Gastrocnemius medialis (tissue), 4 donors: ENCODE measurements at regions not wholly inside any gene's neighbourhood (a gene's known extent, or its start where the extent isn't known, plus 50 kb on each side); places are given as distances from the start of the nearest gene placed in this dataset.

Experiments used
- POLR2A ChIP-seq, 2 donors: fragments of 450-650 bp; IDR thresholded peaks; one replicate each; pipeline ENCODE4 v1.6.1; 2017; ENCODE audit warnings: antibody characterized with exemption in 2 of 2, mild to moderate bottlenecking in 2 of 2, moderate library complexity in 2 of 2
- TF ChIP-seq, protein P1 (sequence below), 5 experiments: fragments of 450-650 bp in 3 of 5; fragments of 200-600 bp in 2 of 5; sonication (generic) in 2 of 5; IDR thresholded peaks in 4 of 5; conservative IDR thresholded peaks in 1 of 5; 1 replicate in 4 of 5; 2 replicates in 1 of 5; pipeline ENCODE4 v1.5.1; 2016 to 2019; ENCODE audit warnings: antibody characterized with exemption in 5 of 5, mild to moderate bottlenecking in 3 of 5, moderate library complexity in 3 of 5

DNA sequence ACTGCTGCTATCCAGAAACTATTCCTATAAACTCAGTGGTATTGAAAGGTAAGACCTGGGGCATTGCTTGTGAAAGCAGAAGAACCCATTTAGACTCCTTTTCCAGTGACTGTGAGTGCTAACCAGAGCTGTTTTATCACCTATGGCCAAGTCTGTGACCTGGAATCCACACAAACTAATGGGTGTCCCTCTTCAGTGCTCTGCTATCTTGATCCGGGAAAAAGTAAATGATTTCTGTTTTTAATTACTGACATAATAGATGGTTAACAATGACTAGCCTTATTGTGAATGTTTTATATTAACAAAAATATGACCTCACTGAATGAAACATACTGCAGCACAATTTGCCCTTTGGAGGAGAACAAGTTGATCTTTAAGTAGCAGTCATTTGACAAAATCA lies 251.6 kb upstream of the MC4R start:
- TF ChIP-seq POLR2A (IDR thresholded peaks at IDR 0.05): no peak
- TF ChIP-seq, protein P1, sequence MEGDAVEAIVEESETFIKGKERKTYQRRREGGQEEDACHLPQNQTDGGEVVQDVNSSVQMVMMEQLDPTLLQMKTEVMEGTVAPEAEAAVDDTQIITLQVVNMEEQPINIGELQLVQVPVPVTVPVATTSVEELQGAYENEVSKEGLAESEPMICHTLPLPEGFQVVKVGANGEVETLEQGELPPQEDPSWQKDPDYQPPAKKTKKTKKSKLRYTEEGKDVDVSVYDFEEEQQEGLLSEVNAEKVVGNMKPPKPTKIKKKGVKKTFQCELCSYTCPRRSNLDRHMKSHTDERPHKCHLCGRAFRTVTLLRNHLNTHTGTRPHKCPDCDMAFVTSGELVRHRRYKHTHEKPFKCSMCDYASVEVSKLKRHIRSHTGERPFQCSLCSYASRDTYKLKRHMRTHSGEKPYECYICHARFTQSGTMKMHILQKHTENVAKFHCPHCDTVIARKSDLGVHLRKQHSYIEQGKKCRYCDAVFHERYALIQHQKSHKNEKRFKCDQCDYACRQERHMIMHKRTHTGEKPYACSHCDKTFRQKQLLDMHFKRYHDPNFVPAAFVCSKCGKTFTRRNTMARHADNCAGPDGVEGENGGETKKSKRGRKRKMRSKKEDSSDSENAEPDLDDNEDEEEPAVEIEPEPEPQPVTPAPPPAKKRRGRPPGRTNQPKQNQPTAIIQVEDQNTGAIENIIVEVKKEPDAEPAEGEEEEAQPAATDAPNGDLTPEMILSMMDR (IDR thresholded peaks at IDR 0.05 in 4 of 5, conservative IDR thresholded peaks at IDR 0.05 in 1 of 5): no peak
